Esophagus muscularis mucosa (tissue), 4 donors: ENCODE measurements at regions not wholly inside any gene's neighbourhood (a gene's known extent, or its start where the extent isn't known, plus 50 kb on each side); places are given as distances from the start of the nearest gene placed in this dataset.

Experiments used
- EP300 ChIP-seq: sonication (generic); formaldehyde crosslinking; IDR thresholded peaks from one replicate; pipeline ENCODE4 v1.6.1; 2017; ENCODE audit warnings: antibody characterized with exemption
- POLR2A ChIP-seq: fragments of 450-650 bp; IDR thresholded peaks from one replicate; pipeline ENCODE4 v1.6.1; 2017; ENCODE audit warnings: antibody characterized with exemption, moderate library complexity, mild to moderate bottlenecking, low read depth
- TF ChIP-seq, protein P1 (sequence below), 3 experiments: fragments of 200-600 bp in 2 of 3; fragments of 450-650 bp in 1 of 3; sonication (generic) in 2 of 3; IDR thresholded peaks; one replicate each; pipeline ENCODE4 v1.5.1; 2017 to 2019; ENCODE audit warnings: antibody characterized with exemption in 3 of 3, mild to moderate bottlenecking in 2 of 3, moderate library complexity in 1 of 3

DNA sequence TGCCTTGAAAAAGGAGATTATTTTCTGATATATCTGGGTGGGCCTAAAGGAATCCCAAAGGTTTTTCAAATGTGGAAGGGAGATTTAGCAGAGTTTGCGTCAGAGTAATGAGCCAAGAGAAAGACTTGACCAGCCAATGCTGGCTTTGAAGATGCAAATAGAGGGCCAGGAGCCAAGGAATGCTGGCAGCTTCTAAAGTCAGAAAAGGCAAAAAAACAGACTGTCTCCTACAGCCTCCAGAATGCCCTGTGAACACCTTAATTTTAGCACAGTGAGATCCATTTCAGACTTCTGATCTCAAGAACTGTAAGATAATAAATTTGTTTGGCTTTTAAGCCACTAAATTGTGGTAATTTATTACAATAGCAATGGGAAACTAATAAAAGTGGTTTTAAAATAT is 122.6 kb upstream of the FREM1 start:
- TF ChIP-seq POLR2A (no peak), EP300 (no peak)
- TF ChIP-seq, protein P1, sequence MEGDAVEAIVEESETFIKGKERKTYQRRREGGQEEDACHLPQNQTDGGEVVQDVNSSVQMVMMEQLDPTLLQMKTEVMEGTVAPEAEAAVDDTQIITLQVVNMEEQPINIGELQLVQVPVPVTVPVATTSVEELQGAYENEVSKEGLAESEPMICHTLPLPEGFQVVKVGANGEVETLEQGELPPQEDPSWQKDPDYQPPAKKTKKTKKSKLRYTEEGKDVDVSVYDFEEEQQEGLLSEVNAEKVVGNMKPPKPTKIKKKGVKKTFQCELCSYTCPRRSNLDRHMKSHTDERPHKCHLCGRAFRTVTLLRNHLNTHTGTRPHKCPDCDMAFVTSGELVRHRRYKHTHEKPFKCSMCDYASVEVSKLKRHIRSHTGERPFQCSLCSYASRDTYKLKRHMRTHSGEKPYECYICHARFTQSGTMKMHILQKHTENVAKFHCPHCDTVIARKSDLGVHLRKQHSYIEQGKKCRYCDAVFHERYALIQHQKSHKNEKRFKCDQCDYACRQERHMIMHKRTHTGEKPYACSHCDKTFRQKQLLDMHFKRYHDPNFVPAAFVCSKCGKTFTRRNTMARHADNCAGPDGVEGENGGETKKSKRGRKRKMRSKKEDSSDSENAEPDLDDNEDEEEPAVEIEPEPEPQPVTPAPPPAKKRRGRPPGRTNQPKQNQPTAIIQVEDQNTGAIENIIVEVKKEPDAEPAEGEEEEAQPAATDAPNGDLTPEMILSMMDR (IDR thresholded peaks at IDR 0.05) = no peak
